Esophagus muscularis mucosa (tissue), 4 donors: ENCODE measurements at regions not wholly inside any gene's neighbourhood (a gene's known extent, or its start where the extent isn't known, plus 50 kb on each side); places are given as distances from the start of the nearest gene placed in this dataset.

ENCODE experiments used
- DNase-seq: peaks from one replicate; pipeline ENCODE4 v3.0.0-alpha.2; 2017; ENCODE audit errors: extremely low spot score
- H3K27ac ChIP-seq, 4 donors: fragments of 200-600 bp; sonication (generic); replicated peaks in 1 of 4; 1 replicate in 3 of 4; 2 replicates in 1 of 4; pipeline ENCODE4 v1.5.1; 2016 to 2019; ENCODE audit warnings: mild to moderate bottlenecking in 1 of 4
- H3K27me3 ChIP-seq, 4 donors: fragments of 200-600 bp; sonication (generic); one replicate each; pipeline versions ENCODE4 v1.5.1 to v1.6.0; 2016 to 2019
- H3K36me3 ChIP-seq, 4 donors: fragments of 200-600 bp; sonication (generic); one replicate each; pipeline ENCODE4 v1.5.1; 2016 to 2019
- H3K4me1 ChIP-seq, 4 donors: fragments of 200-600 bp; sonication (generic); one replicate each; pipeline ENCODE4 v1.5.1; 2016 to 2019
- H3K4me3 ChIP-seq, 4 donors: fragments of 200-600 bp; sonication (generic); 1 replicate in 2 of 4; 2 replicates in 2 of 4; pipeline ENCODE4 v1.5.1; 2016 to 2019; ENCODE audit warnings: mild to moderate bottlenecking in 4 of 4, moderate library complexity in 1 of 4
- H3K9me3 ChIP-seq, 4 donors: fragments of 200-600 bp; sonication (generic); 1 replicate in 3 of 4; 2 replicates in 1 of 4; pipeline ENCODE4 v1.5.1; 2016 to 2019
- CTCF ChIP-seq, 3 experiments: fragments of 200-600 bp in 2 of 3; fragments of 450-650 bp in 1 of 3; sonication (generic) in 2 of 3; IDR thresholded peaks; one replicate each; pipeline ENCODE4 v1.5.1; 2017 to 2019; ENCODE audit warnings: antibody characterized with exemption in 3 of 3, mild to moderate bottlenecking in 2 of 3, moderate library complexity in 1 of 3
- EP300 ChIP-seq: sonication (generic); formaldehyde crosslinking; IDR thresholded peaks from one replicate; pipeline ENCODE4 v1.6.1; 2017; ENCODE audit warnings: antibody characterized with exemption
- POLR2A ChIP-seq: fragments of 450-650 bp; IDR thresholded peaks from one replicate; pipeline ENCODE4 v1.6.1; 2017; ENCODE audit warnings: antibody characterized with exemption, moderate library complexity, mild to moderate bottlenecking, low read depth
- POLR2AphosphoS5 ChIP-seq, 2 donors: sonication (generic); formaldehyde crosslinking; IDR thresholded peaks; one replicate each; pipeline ENCODE4 v1.6.1; 2017; ENCODE audit warnings: antibody characterized with exemption in 2 of 2
- WGBS: methylation state at CpG from one replicate; pipeline ENCODE4 v1.1.5; 2018; 5-methylcytosine and 5-hydroxymethylcytosine counted together
- intact Hi-C: fragments of 100-400 bp; cut with DNase I; formaldehyde crosslinking; loops from one replicate; pipeline ENCODE4 v1.15.1; 2023

DNA sequence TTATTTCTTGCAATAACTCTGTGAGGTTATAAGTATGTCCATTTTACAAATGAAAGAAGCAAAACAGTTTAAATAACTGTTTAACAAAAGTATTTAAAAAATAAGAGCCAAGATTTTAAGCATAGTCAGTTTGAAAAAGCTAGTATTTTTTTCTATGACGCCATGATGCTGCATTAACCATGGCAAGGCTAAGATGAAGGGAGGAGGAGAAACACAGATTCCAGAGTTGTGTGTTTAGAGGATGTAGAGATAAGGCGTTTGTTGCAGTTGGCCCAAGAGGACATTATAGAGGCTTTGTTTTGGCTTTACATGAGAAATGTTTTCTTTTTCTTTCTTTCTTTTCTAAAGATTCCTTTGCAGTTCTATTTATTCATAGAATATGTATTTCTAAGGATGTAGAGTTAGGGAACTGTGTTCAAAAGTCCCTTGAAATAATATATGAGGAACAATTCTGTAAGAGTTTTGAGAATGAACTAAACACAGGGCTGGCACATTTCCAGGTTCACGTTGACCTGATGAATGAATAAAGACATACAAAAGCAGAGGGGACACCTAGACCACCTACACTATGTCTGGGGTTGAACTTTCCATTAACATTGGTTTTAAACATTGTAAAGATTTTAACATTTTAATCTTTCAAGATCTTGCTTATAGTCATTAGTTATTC is 244.2 kb downstream of the KCNS3 start:
- H3K4me3 ChIP-seq, result no peak overlapping the region
- 51% methylated on average over 3 of the region's 3 CpGs for WGBS
- no peaks in the 10 kb centered on the region for H3K9me3 ChIP-seq
- TF ChIP-seq EP300, result no peak
- TF ChIP-seq CTCF (IDR thresholded peaks at IDR 0.05), result no peak
- no peak for TF ChIP-seq POLR2AphosphoS5 (IDR thresholded peaks at IDR 0.05)
- no peak for TF ChIP-seq POLR2A
- H3K27me3 ChIP-seq, result no peaks in the 10 kb centered on the region
- no peak for DNase-seq
- no peak overlapping the region for H3K27ac ChIP-seq
- peaks cover 0 to 35% (median 22%) of the 10 kb centered on the region in 4 donors for H3K4me1 ChIP-seq
- H3K36me3 ChIP-seq, result no peaks in the 10 kb centered on the region
- intact Hi-C loops, result no loop called here

DNA sequence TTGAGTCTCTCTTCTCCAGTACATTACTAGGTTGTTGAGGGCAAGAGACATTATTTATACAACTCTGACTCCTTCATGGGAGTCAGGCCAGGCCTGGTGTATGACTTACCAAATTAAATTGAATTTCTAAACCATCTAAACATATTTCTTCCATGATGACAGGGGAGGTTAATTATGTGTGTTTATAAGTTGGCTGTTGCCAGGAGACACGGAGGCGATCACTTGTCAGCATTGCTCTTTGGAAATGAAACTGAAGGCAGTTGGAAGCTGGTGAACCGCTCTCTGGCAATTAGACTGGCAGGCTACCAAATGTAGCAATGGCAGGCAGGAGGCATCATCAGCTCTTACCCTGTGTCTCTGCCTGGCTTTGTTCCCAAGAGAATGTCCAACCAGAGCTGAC is 241.4 kb downstream of the KCNS3 start:
- H3K9me3 ChIP-seq, result no peaks in the 10 kb centered on the region
- peak overlapping the region in 2 of 4 donors; percentile 16 to 34 for H3K27ac ChIP-seq
- no peaks in the 10 kb centered on the region for H3K36me3 ChIP-seq
- no peak for TF ChIP-seq POLR2AphosphoS5 (IDR thresholded peaks at IDR 0.05)
- no peak for TF ChIP-seq POLR2A
- TF ChIP-seq EP300, result no peak
- peaks cover 0 to 35% (median 22%) of the 10 kb centered on the region in 4 donors for H3K4me1 ChIP-seq
- H3K27me3 ChIP-seq, result no peaks in the 10 kb centered on the region
- no peak overlapping the region for H3K4me3 ChIP-seq
- 62% methylated on average over 3 of the region's 3 CpGs for WGBS
- peak; percentile 82 for DNase-seq
- intact Hi-C loops, result no loop called here

DNA sequence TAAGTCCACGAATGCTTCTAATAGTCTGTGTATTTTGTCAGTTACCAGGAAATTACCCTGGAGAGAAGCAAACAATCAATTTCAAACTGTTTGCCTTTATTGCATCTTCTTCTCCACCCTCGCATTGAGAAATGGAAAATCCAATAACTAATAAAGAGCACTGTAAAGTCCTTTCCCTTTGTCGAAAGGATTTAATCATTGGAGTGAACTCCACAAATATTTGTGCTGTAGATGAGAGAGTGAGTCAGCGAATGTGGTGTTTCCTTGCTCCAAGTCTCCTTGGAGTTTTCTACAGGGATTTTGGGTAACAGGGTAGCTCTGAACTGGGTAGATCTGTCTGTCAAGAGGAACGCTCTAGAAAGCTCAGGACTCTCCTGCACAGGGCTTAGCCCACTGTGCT is 240.2 kb downstream of the KCNS3 start:
- no peak for DNase-seq
- WGBS, result 78% methylated on average over 5 of the region's 5 CpGs
- intact Hi-C loops, result no loop called here
- TF ChIP-seq POLR2A (no peak), CTCF (IDR thresholded peaks at IDR 0.05) (no peak), EP300 (no peak)
- Histone ChIP-seq H3K4me1 (peaks cover 0 to 26% (median 18%) of the 10 kb centered on the region in 4 donors), H3K4me3 (no peak overlapping the region), H3K9me3 (no peaks in the 10 kb centered on the region), H3K27ac (no peak overlapping the region), H3K36me3 (no peaks in the 10 kb centered on the region), H3K27me3 (no peaks in the 10 kb centered on the region)

- intact Hi-C loops, result no loop called here
- Histone ChIP-seq H3K27ac (no peak overlapping the region), H3K27me3 (no peaks in the 10 kb centered on the region), H3K4me1 (peaks cover 0 to 29% (median 14%) of the 10 kb centered on the region in 4 donors), H3K4me3 (no peak overlapping the region), H3K9me3 (no peaks in the 10 kb centered on the region), H3K36me3 (no peaks in the 10 kb centered on the region)
- peak; percentile 66 for DNase-seq
- TF ChIP-seq EP300 (no peak), POLR2A (no peak), CTCF (IDR thresholded peaks at IDR 0.05) (peak in 1 of 3 experiments; percentile 61)
- 64% methylated on average over 2 of the region's 2 CpGs for WGBS
Measured at GRCh38 chr2:18117592-18117991, 239.1 kb downstream of the KCNS3 start.

DNA sequence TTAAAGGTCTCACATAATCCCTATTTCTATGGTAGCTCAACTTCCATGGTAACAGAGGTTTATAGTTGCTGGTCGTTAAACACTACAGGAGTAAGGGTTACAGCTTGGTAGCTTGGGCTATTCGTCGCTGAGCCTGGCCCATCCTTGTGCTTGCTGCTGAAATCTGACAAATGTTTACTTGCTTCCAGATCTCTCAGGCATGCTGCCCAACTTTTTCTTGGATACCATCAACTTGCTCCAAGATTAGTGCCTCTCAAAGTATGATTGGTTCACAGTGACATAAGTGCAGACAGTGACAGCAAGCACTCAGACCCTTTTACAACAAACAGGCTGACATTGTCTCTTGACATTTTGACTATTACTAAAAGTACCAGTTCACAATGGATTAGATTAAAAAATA is 231.8 kb downstream of the KCNS3 start:
- TF ChIP-seq EP300 (no peak), POLR2A (no peak), POLR2AphosphoS5 (IDR thresholded peaks at IDR 0.05) (no peak), CTCF (IDR thresholded peaks at IDR 0.05) (no peak)
- peak; percentile 17 for DNase-seq

More for the DNA sequence above, 231.8 kb downstream of the KCNS3 start:
- Histone ChIP-seq H3K4me3 (no peak overlapping the region), H3K4me1 (peaks cover 0 to 33% (median 15%) of the 10 kb centered on the region in 4 donors), H3K27me3 (no peaks in the 10 kb centered on the region), H3K27ac (no peak overlapping the region), H3K36me3 (no peaks in the 10 kb centered on the region), H3K9me3 (no peaks in the 10 kb centered on the region)
- intact Hi-C loops, result no loop called here
- WGBS, result 57% methylated on average over 3 of the region's 3 CpGs
